B cell (primary cell): ENCODE measurements at regions not wholly inside any gene's neighbourhood (a gene's known extent, or its start where the extent isn't known, plus 50 kb on each side); places are given as distances from the start of the nearest gene placed in this dataset.

ENCODE experiments used
- ATAC-seq: fragments of 200-7000 bp; cut with Tn5 transposase; one replicate; pipeline ENCODE4 v1.10.0; 2021; ENCODE audit warnings: low read depth, mild to moderate bottlenecking, moderate number of reproducible peaks, moderate library complexity
- CTCF ChIA-PET: fragments of 350-600 bp; sonication (Branson Sonifier 250); formaldehyde crosslinking; loops from one replicate; lab custom pipeline; 2021; ENCODE audit warnings: antibody characterized with exemption, inconsistent platforms; lab: Charles Lee
- POLR2A ChIA-PET: fragments of 350-600 bp; sonication (Branson Sonifier 250); formaldehyde crosslinking; loops from one replicate; lab custom pipeline; 2021; ENCODE audit warnings: antibody characterized with exemption; lab: Charles Lee
- DNase-seq: peaks from one replicate; pipeline ENCODE4 v3.0.0; 2013
- H2AFZ ChIP-seq: 2 replicates; pipeline ENCODE4 v1.6.1; 2012; ENCODE audit warnings: mild to moderate bottlenecking, low read depth, low read length; ENCODE audit not compliant: insufficient read depth, poor library complexity, severe bottlenecking
- H3K27ac ChIP-seq, 2 donors: 1 replicate in 1 of 2; 2 replicates in 1 of 2; pipeline ENCODE4 v1.5.1; 2012 to 2013; ENCODE audit warnings: low read length in 2 of 2, mild to moderate bottlenecking in 2 of 2, moderate library complexity in 1 of 2
- H3K27me3 ChIP-seq, 4 experiments: fragments of 200-600 bp in 1 of 4; sonication (generic) in 1 of 4; replicated peaks in 1 of 4; 1 replicate in 2 of 4; 2 replicates in 2 of 4; pipeline versions ENCODE4 v1.6.1 to v1.7.0; 2013 to 2016; ENCODE audit warnings: low read length in 3 of 4, mild to moderate bottlenecking in 2 of 4, mixed read lengths in 1 of 4, moderate library complexity in 1 of 4; ENCODE audit not compliant: insufficient read depth in 4 of 4, control insufficient read depth in 3 of 4; ENCODE audit errors: control extremely low read depth in 1 of 4
- H3K36me3 ChIP-seq, 2 experiments: replicated peaks in 1 of 2; 1 replicate in 1 of 2; 2 replicates in 1 of 2; pipeline versions ENCODE4 v1.6.1 to v1.7.1; 2013; ENCODE audit warnings: low read length in 1 of 2; ENCODE audit not compliant: insufficient read depth in 2 of 2, control insufficient read depth in 1 of 2; ENCODE audit errors: control extremely low read depth in 1 of 2, extremely low read depth in 1 of 2
- H3K4me1 ChIP-seq, 2 donors: fragments of 200-600 bp in 1 of 2; sonication (generic) in 1 of 2; 1 replicate in 1 of 2; 2 replicates in 1 of 2; pipeline versions ENCODE4 v1.5.1 to v1.6.1; 2013 to 2017; ENCODE audit warnings: low read length in 2 of 2; ENCODE audit not compliant: control insufficient read depth in 2 of 2, insufficient read depth in 2 of 2
- H3K4me2 ChIP-seq: replicated peaks from 2 replicates; pipeline ENCODE3; 2012; ENCODE audit warnings: mild to moderate bottlenecking, low read depth, low read length; ENCODE audit not compliant: poor library complexity, severe bottlenecking
- H3K4me3 ChIP-seq, 5 experiments: fragments of 200-600 bp in 1 of 5; sonication (generic) in 1 of 5; 1 replicate in 3 of 5; 2 replicates in 2 of 5; pipeline versions ENCODE4 v1.5.1 to v1.7.0; 2011 to 2016; ENCODE audit warnings: low read length in 4 of 5, mild to moderate bottlenecking in 4 of 5, low read depth in 2 of 5, control low read depth in 1 of 5, moderate library complexity in 1 of 5; ENCODE audit not compliant: insufficient read depth in 1 of 5; ENCODE audit errors: control extremely low read depth in 1 of 5, extremely low read depth in 1 of 5
- H3K79me2 ChIP-seq: fragments of 200-600 bp; sonication (generic); one replicate; pipeline ENCODE4 v1.6.0; 2016; ENCODE audit warnings: low read length; ENCODE audit not compliant: control insufficient read depth, insufficient read depth
- H3K9ac ChIP-seq: fragments of 200-600 bp; sonication (generic); 2 replicates; pipeline ENCODE4 v1.6.1; 2017; ENCODE audit warnings: mild to moderate bottlenecking, low read length, moderate library complexity
- H3K9me3 ChIP-seq, 3 donors: one replicate each; pipeline versions ENCODE4 v1.6.1 to v1.7.1; 2013; ENCODE audit warnings: low read length in 2 of 3; ENCODE audit not compliant: control insufficient read depth in 2 of 3, insufficient read depth in 1 of 3; ENCODE audit errors: control extremely low read depth in 1 of 3
- H4K20me1 ChIP-seq: 2 replicates; pipeline ENCODE4 v1.6.0; 2012; ENCODE audit warnings: mild to moderate bottlenecking, low read length; ENCODE audit not compliant: insufficient read depth, control insufficient read depth, poor library complexity, severe bottlenecking
- H3K27ac Mint-ChIP-seq: one replicate; pipeline ENCODE4 v1.8.0; 2021; ENCODE audit warnings: mixed read lengths
- H3K27me3 Mint-ChIP-seq: one replicate; pipeline ENCODE4 v1.8.0; 2021; ENCODE audit warnings: mixed read lengths
- H3K4me1 Mint-ChIP-seq: one replicate; pipeline ENCODE4 v1.8.0; 2021; ENCODE audit warnings: mixed read lengths
- H3K4me3 Mint-ChIP-seq: one replicate; pipeline ENCODE4 v1.8.0; 2021; ENCODE audit warnings: mixed read lengths
- H3K9me3 Mint-ChIP-seq: one replicate; pipeline ENCODE4 v1.8.0; 2022; ENCODE audit warnings: mixed read lengths; ENCODE audit not compliant: insufficient read depth
- EZH2 ChIP-seq: IDR thresholded peaks from 2 replicates; pipeline ENCODE4 v1.6.1; 2012; ENCODE audit warnings: borderline replicate concordance, low read depth, mild to moderate bottlenecking, moderate library complexity, low read length; ENCODE audit not compliant: insufficient read depth, poor library complexity, severe bottlenecking
- WGBS: methylation state at CpG from one replicate; pipeline ENCODE4 v1.1.5; 2013; ENCODE audit warnings: missing lambda C conversion rate; ENCODE audit not compliant: insufficient coverage; 5-methylcytosine and 5-hydroxymethylcytosine counted together
- intact Hi-C: fragments of 100-400 bp; cut with micrococcal nuclease; formaldehyde crosslinking; loops from one replicate; pipeline ENCODE4 v1.10.0; 2022
- TF ChIP-seq, protein P1 (sequence below): fragments of 200-600 bp; IDR thresholded peaks from one replicate; pipeline ENCODE4 v1.8.0; 2022; ENCODE audit warnings: antibody characterized with exemption, mild to moderate bottlenecking

DNA sequence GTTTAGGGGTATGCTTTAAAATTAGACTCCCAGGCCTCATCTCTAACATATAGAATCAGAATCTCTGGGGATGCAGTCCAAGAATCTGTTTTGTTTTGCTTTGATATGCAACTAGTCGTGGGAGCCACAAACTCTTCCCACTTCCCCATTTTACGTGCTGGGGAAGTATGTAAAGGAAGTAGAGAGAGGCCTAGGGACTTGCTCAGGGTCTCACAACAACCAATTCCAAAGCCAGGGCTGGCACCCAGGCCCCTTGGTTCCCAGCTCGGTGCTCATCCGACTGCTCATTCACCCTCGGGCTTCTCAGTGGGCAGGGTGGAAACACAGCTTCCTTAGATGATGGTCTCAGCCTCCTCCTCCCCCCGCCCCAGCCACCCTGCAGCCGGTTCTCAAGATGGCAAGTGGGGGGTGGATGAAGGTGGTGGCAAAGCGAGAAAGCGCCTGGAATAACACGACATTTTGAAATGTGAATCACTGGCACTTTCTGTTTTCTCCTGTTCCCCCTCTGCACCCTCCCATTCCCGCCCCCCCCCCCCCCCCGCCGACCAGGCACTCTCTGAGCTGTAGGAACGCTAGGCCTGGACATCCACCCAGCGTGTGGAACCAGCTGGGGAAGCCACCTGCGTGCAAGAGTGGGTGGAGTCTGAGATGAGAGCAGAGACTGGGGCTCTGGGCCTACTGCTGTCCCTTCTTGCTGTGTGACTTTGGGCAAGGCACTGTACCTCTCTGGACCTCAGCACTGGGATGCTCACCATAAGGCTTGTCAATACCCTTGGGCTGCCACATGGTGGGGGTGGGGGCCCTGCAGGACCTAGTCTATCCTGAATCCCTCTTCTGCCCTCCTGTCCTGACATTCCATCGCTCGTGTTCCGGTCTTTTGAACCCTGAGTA, 214.5 kb downstream of the RPLP1 start:
- H4K20me1 ChIP-seq = no peaks in the 10 kb centered on the region
- Mint-ChIP-seq H3K27ac (peak overlapping the region; percentile 80), H3K4me1 (peaks cover 49% of the 10 kb centered on the region), H3K4me3 (peak overlapping the region; percentile 79), H3K27me3 (peaks cover 7% of the 10 kb centered on the region), H3K9me3 (no peaks in the 10 kb centered on the region)
- peaks cover 0 to 7% (median 0%) of the 10 kb centered on the region in 4 experiments for H3K27me3 ChIP-seq
- intact Hi-C loops = loop anchor here (5.0 kb wide), 3 partner anchors 90 to 430 kb away; partner anchors contain the start of gene TLE3
- H2AFZ ChIP-seq = peak overlapping the region; percentile 58
- no peaks in the 10 kb centered on the region for H3K79me2 ChIP-seq
- no peaks in the 10 kb centered on the region for H3K9me3 ChIP-seq
- H3K4me3 ChIP-seq = peak overlapping the region in 3 of 5 experiments; percentile 22 to 48 (median 30)
- ChIA-PET CTCF (no interaction called here), POLR2A (interaction anchor here (0.6 to 1.0 kb wide), 4 partner anchors 9 to 808 kb away, joined by 4 to 6 read pairs (median 4); no protein-coding TSS in a partner anchor)
- peaks cover 44 to 55% of the 10 kb centered on the region in 2 donors for H3K4me1 ChIP-seq
- DNase-seq (peak; percentile 73), ATAC-seq (peak; percentile 42)
- H3K27ac ChIP-seq = peak overlapping the region in 1 of 2 donors; percentile 54
- TF ChIP-seq, protein P1, sequence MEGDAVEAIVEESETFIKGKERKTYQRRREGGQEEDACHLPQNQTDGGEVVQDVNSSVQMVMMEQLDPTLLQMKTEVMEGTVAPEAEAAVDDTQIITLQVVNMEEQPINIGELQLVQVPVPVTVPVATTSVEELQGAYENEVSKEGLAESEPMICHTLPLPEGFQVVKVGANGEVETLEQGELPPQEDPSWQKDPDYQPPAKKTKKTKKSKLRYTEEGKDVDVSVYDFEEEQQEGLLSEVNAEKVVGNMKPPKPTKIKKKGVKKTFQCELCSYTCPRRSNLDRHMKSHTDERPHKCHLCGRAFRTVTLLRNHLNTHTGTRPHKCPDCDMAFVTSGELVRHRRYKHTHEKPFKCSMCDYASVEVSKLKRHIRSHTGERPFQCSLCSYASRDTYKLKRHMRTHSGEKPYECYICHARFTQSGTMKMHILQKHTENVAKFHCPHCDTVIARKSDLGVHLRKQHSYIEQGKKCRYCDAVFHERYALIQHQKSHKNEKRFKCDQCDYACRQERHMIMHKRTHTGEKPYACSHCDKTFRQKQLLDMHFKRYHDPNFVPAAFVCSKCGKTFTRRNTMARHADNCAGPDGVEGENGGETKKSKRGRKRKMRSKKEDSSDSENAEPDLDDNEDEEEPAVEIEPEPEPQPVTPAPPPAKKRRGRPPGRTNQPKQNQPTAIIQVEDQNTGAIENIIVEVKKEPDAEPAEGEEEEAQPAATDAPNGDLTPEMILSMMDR = no peak
- no peak for TF ChIP-seq EZH2
- H3K4me2 ChIP-seq = peak overlapping the region; percentile 79
- WGBS = 33% methylated on average over 6 of the region's 19 CpGs
- no peaks in the 10 kb centered on the region for H3K36me3 ChIP-seq
- peak overlapping the region; percentile 46 for H3K9ac ChIP-seq
